Immature natural killer cell (primary cell): ENCODE measurements at regions not wholly inside any gene's neighbourhood (a gene's known extent, or its start where the extent isn't known, plus 50 kb on each side); places are given as distances from the start of the nearest gene placed in this dataset.
"Not testable (repeated sequence)": the region's sequence is repeated elsewhere in the genome, so short reads cannot be mapped to it uniquely, and the experiment has no call there.

Experiments used
- DNase-seq, 3 donors: peaks; one replicate each; pipeline ENCODE4 v3.0.0; 2022; ENCODE audit warnings: mixed read lengths in 1 of 3
- H3K27ac Mint-ChIP-seq, 6 donors: one replicate each; pipeline ENCODE4 v1.8.0; 2020; ENCODE audit warnings: mixed read lengths in 6 of 6, mild to moderate bottlenecking in 5 of 6, inconsistent platforms in 4 of 6, moderate library complexity in 3 of 6
- H3K27me3 Mint-ChIP-seq, 3 donors: one replicate each; pipeline ENCODE4 v1.8.0; 2020 to 2021; ENCODE audit warnings: low read depth in 3 of 3, mild to moderate bottlenecking in 3 of 3, mixed read lengths in 3 of 3, moderate library complexity in 3 of 3, inconsistent platforms in 1 of 3
- H3K36me3 Mint-ChIP-seq, 3 donors: one replicate each; pipeline ENCODE4 v1.8.0; 2020; ENCODE audit warnings: mixed read lengths in 3 of 3, inconsistent platforms in 2 of 3, mild to moderate bottlenecking in 2 of 3
- H3K4me1 Mint-ChIP-seq, 2 donors: one replicate each; pipeline ENCODE4 v1.8.0; 2020; ENCODE audit warnings: inconsistent platforms in 2 of 2, mild to moderate bottlenecking in 2 of 2, mixed read lengths in 2 of 2, moderate library complexity in 1 of 2
- H3K4me3 Mint-ChIP-seq, 5 donors: one replicate each; pipeline ENCODE4 v1.8.0; 2020; ENCODE audit warnings: mild to moderate bottlenecking in 5 of 5, mixed read lengths in 5 of 5, inconsistent platforms in 3 of 5, moderate library complexity in 3 of 5
- H3K9me3 Mint-ChIP-seq, 6 donors: one replicate each; pipeline ENCODE4 v1.8.0; 2020; ENCODE audit warnings: mild to moderate bottlenecking in 6 of 6, mixed read lengths in 6 of 6, inconsistent platforms in 4 of 6, moderate library complexity in 3 of 6

DNA sequence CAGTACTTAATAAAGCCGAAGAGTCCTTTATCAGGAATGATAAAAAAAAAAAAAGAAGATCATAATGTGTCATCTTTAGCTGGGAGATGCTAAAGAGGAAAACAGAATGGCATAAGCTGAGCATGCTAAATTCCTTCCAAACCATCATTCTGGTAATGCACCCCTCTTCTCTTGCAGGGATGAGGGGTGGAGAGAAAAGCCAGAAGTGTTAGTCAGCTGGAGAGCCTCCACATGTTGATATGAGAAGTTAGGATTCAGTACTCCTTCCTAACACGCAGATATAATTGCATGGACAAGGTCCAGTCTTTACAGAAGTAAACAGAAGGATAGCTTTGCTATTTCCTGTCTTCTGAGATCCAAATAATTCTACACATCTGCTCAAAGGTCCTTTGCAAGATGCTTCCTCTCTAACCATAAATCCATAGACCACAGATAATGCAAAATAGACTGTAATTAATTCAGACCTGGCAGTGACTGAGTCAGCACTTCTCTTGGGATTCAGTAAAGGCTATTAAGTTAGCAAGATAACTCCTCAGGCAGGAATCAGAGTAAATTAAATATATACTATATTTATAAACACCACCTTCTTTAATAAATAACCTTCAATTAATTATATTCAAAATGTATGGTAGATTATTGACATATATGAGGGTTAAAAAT lies 930.0 kb upstream of the KLHL29 start:
- Mint-ChIP-seq H3K4me1 (no peaks in the 10 kb centered on the region), H3K36me3 (no peaks in the 10 kb centered on the region), H3K27me3 (no peaks in the 10 kb centered on the region), H3K27ac (no peak overlapping the region), H3K4me3 (no peak overlapping the region), H3K9me3 (peaks cover 2 to 29% (median 10%) of the 10 kb centered on the region in 6 donors)
- no peak for DNase-seq

DNA sequence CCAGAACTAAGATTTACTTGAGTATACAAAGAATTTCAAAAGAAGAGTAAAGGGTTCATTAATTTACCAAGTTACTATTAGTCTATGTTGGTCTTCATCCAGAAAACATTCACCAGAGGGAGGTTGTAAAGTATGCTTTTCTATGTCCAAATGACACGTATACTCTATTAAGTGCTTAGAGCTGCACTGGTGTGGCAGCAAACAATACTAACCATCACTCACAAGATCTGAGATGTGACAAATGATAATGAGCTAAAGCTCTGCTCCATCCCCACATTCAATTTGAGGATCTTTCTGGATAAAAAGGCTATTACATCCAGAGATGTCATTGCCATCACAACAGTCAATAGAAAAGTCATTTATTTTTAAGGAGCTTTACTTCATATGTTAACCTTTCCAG lies 926.5 kb upstream of the KLHL29 start:
- no peak overlapping the region for H3K27ac Mint-ChIP-seq
- peaks cover 2 to 23% (median 9%) of the 10 kb centered on the region in 6 donors for H3K9me3 Mint-ChIP-seq
- DNase-seq: no peak
- no peaks in the 10 kb centered on the region for H3K36me3 Mint-ChIP-seq
- H3K4me3 Mint-ChIP-seq: no peak overlapping the region
- H3K27me3 Mint-ChIP-seq: no peaks in the 10 kb centered on the region
- H3K4me1 Mint-ChIP-seq: no peaks in the 10 kb centered on the region

DNA sequence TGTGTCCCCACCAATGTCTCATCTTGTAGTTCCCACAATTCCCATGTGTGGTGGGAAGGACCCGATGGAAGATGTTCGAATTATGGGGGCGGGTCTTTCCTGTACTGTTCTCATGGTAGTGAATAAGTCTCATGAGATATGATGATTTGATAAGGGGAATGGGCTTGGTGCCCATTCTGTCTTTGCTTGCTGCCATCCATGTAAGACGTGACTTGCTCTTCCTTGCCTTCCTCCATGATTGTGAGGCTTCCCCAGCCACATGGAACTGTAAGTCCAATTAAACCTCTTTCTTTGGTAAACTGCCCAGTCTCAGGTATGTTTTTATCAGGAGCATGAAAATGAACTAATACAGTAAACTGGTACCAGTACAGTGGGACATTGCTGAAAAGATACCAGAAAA lies 909.9 kb upstream of the KLHL29 start:
- not testable (repeated sequence) for H3K27me3 Mint-ChIP-seq, DNase-seq, H3K27ac Mint-ChIP-seq, H3K4me3 Mint-ChIP-seq, H3K36me3 Mint-ChIP-seq, H3K4me1 Mint-ChIP-seq
- H3K9me3 Mint-ChIP-seq: peaks cover 7 to 50% (median 20%) of the 10 kb centered on the region in 6 donors

DNA sequence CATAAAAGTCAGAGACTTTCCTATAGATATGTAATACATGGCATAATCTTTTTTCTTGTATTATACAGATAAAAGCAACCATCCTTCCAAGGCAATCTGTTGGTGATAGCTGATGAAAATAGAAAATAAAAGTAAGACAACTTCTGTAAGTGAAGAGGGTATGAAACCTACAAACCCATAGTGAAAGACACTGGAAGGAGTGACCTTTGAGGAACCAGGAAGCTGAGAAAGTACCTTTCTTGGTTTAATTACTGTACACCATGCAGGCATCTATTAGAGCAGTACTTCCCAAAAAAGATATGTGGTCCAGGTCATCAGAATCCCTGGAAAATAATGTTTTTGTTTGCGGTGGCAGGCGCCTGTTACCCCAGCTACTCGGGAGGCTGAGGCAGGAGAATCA lies 906.6 kb upstream of the KLHL29 start:
- no peak for DNase-seq
- no peak overlapping the region for H3K4me3 Mint-ChIP-seq
- H3K36me3 Mint-ChIP-seq: no peaks in the 10 kb centered on the region
- peaks cover 0 to 2% (median 0%) of the 10 kb centered on the region in 3 donors for H3K27me3 Mint-ChIP-seq
- no peaks in the 10 kb centered on the region for H3K4me1 Mint-ChIP-seq
- H3K9me3 Mint-ChIP-seq: peaks cover 10 to 57% (median 21%) of the 10 kb centered on the region in 6 donors
- no peak overlapping the region for H3K27ac Mint-ChIP-seq

DNA sequence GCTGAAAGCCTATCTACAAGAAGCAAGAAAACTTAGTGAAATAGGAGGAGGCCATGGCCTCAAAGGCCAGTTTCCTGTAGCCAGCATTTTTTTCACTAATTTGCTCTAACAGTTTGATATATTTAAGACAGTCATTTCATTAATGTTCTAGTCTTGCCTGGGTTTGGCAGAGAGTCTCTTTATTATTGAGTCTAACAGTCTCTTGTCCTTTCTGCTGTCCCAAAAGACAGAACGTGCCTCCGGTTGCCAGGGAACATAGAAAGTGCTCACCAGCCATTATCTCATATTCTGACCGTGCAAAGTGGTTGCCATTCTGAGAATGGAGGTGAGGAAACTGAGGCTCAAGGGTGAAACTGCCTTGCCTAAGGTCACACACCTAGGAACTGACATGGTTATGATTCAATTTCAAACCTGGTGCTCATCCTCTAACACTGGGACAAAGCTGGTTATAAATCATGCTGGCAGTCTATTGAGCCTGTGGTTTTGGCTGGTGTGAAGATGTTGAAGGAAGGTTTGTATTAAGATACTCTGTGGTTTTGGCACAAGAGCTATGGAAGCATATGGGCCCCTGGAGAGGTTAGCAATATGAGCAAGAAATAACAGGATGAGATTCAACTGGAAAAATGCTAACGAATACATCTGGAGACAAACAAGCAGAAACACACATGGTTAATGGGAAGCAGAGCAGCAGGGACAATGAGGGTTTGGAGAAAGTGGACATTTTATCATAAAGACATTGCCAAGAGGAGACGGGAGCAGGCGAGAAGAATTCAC lies 903.3 kb upstream of the KLHL29 start:
- H3K27me3 Mint-ChIP-seq: peaks cover 0 to 2% (median 0%) of the 10 kb centered on the region in 3 donors
- no peaks in the 10 kb centered on the region for H3K4me1 Mint-ChIP-seq
- no peaks in the 10 kb centered on the region for H3K36me3 Mint-ChIP-seq
- H3K4me3 Mint-ChIP-seq: no peak overlapping the region
- H3K9me3 Mint-ChIP-seq: peaks cover 9 to 53% (median 15%) of the 10 kb centered on the region in 6 donors
- no peak overlapping the region for H3K27ac Mint-ChIP-seq
- DNase-seq: no peak

DNA sequence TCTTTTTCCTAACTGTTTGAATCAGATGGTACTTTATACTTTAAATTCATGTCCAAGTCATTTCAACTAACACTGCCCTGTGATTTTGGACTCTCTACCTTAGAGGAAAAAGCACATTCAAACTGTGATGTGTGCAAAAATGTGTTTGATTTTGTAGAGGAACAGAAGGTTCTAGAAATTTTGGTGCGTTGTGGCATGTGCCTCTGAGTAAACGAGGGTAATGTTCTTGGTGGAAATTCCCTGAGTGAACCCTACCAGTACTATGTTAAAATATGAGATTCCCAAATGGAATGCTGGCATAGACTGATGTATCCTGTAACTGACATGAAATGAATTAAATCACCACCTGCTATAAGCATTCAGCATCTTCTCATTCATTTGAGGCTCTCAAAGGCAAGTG lies 901.9 kb upstream of the KLHL29 start:
- H3K36me3 Mint-ChIP-seq: no peaks in the 10 kb centered on the region
- peaks cover 0 to 2% (median 0%) of the 10 kb centered on the region in 3 donors for H3K27me3 Mint-ChIP-seq
- no peak overlapping the region for H3K4me3 Mint-ChIP-seq
- no peak overlapping the region for H3K27ac Mint-ChIP-seq
- no peak for DNase-seq
- H3K9me3 Mint-ChIP-seq: peaks cover 4 to 50% (median 10%) of the 10 kb centered on the region in 6 donors
- no peaks in the 10 kb centered on the region for H3K4me1 Mint-ChIP-seq

DNA sequence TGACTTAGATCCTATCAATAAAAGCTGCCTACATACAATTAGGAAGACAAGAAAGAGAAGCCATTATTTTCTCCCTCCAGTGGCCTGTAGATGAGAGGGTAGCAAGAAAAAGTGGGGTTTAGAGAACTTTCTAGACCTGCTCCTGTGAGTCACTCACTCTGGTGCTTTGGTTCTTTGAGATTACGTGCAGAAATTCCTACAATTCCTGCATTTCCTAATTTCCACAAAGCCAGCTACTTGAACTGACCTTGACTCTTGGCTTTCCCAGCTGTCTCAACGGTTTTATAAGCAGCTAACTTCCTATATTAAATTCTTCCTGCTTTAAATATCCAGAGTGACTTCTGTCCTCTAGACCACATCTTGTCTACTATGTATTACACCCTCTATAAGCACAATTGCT lies 899.5 kb upstream of the KLHL29 start:
- Mint-ChIP-seq H3K36me3 (no peaks in the 10 kb centered on the region), H3K27me3 (peaks cover 0 to 2% (median 0%) of the 10 kb centered on the region in 3 donors), H3K9me3 (peaks cover 8 to 37% (median 15%) of the 10 kb centered on the region in 6 donors), H3K4me1 (no peaks in the 10 kb centered on the region), H3K27ac (no peak overlapping the region), H3K4me3 (no peak overlapping the region)
- no peak for DNase-seq

DNA sequence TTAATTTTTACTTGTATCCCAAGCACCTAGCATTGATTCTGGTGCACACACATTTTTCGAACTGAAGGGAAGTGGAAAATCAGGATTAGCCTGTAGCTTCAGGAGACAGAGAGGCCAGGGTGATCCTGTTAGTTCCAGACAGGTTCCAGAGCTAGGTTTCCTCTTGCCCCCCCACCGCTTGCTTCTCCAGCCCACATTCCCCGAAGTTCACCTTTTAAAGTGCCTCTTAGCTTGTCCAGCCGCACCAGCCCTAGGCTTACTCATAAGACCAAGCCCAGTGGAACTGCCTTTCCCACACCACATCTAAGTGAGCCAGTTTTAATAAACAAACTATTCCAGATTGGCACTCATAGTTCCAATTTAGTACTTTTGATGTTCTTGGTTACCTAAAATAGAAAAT lies 898.6 kb upstream of the KLHL29 start:
- H3K27ac Mint-ChIP-seq: no peak overlapping the region
- no peaks in the 10 kb centered on the region for H3K36me3 Mint-ChIP-seq

DNA sequence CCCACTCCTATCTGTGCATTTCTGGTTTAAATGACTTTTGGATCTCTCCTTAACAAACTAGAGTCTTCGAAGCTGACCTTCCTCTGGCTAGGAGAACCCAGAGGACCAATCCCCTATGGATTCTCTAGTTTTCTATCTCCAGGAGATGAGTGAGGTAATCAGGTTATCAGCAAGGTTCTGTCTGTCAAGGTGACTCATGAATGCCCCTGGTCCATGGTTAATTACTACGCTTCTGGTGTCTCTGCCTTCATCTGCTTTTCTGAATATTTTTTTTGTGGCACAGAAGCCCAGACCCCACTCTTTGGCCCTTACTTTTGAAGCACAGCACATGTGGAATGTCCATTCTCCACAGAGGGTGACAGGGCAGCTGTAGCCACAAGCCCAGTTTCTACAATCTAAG lies 897.9 kb upstream of the KLHL29 start:
- Mint-ChIP-seq H3K27ac (no peak overlapping the region), H3K9me3 (peaks cover 5 to 41% (median 15%) of the 10 kb centered on the region in 6 donors), H3K4me1 (no peaks in the 10 kb centered on the region), H3K36me3 (no peaks in the 10 kb centered on the region), H3K4me3 (no peak overlapping the region), H3K27me3 (peaks cover 0 to under 1% (median 0%) of the 10 kb centered on the region in 3 donors)
- no peak for DNase-seq

More for the DNA sequence above, 898.6 kb upstream of the KLHL29 start:
- Mint-ChIP-seq H3K27me3 (peaks cover 0 to 2% (median 0%) of the 10 kb centered on the region in 3 donors), H3K4me3 (no peak overlapping the region), H3K4me1 (no peaks in the 10 kb centered on the region), H3K9me3 (peaks cover 5 to 38% (median 15%) of the 10 kb centered on the region in 6 donors)
- DNase-seq: no peak

DNA sequence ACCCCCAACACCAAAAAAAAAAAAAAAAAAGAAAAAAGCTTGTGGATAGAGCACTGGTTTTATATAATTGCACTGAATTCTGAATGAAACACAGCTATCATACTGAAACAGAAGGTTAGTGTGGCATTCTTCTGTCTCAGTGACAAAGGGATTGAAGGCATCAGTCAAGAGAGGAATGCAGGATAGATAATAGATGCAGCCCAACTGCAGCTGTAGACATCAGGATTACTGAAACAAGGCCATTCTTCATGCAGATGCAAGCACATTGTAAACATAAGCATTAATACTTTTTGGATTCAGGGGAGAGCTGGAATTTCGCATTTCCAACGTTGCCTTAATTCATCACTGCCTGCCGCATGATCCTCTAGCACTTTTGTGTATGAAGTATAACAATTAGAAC lies 897.4 kb upstream of the KLHL29 start:
- DNase-seq: no peak
- Mint-ChIP-seq H3K4me1 (no peaks in the 10 kb centered on the region), H3K27me3 (no peaks in the 10 kb centered on the region), H3K9me3 (peaks cover 5 to 40% (median 14%) of the 10 kb centered on the region in 6 donors), H3K27ac (no peak overlapping the region), H3K4me3 (no peak overlapping the region), H3K36me3 (no peaks in the 10 kb centered on the region)

DNA sequence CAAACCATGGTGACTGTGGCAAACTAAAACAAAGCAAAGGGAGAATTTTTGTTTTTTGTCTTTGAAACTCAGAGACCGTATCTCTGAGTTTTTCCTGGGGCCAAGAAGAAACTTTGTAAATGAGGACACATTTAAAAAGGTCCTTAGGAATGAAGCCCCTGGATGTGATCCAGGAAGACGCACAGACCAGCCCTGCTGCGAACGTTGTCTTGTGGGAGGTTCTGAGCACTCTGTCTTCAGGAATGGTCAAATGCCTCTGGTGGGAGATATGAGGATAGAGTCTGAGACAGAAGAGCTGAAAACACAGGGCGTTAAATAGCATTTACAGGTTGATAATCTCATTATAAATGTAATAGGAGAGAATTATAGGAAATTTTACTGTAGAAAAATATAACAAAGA lies 893.5 kb upstream of the KLHL29 start:
- no peak for DNase-seq
- H3K36me3 Mint-ChIP-seq: no peaks in the 10 kb centered on the region
- H3K27me3 Mint-ChIP-seq: no peaks in the 10 kb centered on the region
- no peaks in the 10 kb centered on the region for H3K4me1 Mint-ChIP-seq
- peaks cover 4 to 59% (median 17%) of the 10 kb centered on the region in 6 donors for H3K9me3 Mint-ChIP-seq
- no peak overlapping the region for H3K27ac Mint-ChIP-seq
- H3K4me3 Mint-ChIP-seq: no peak overlapping the region

DNA sequence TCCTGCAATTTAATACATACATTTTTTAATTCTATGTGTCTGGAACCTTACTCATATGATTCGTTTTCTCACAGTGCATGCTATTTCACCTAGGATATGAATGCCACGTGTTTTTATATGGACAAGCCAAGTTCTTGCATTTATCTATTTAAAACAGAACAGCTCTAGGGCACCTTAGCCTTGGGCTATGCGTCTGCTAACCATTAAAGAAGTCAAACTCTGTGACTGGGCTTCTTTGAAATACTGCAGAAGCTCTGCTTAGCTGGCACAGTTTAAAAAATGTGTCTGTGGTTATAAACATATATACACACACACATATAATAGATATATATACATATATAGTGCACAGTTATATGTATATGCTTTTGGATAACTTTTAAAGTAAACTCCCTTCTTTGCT lies 890.8 kb upstream of the KLHL29 start:
- no peak for DNase-seq
- no peak overlapping the region for H3K27ac Mint-ChIP-seq
- H3K27me3 Mint-ChIP-seq: no peaks in the 10 kb centered on the region
- peaks cover 8 to 63% (median 20%) of the 10 kb centered on the region in 6 donors for H3K9me3 Mint-ChIP-seq
- no peaks in the 10 kb centered on the region for H3K4me1 Mint-ChIP-seq
- no peak overlapping the region for H3K4me3 Mint-ChIP-seq
- peaks cover 0 to 4% (median 0%) of the 10 kb centered on the region in 3 donors for H3K36me3 Mint-ChIP-seq

DNA sequence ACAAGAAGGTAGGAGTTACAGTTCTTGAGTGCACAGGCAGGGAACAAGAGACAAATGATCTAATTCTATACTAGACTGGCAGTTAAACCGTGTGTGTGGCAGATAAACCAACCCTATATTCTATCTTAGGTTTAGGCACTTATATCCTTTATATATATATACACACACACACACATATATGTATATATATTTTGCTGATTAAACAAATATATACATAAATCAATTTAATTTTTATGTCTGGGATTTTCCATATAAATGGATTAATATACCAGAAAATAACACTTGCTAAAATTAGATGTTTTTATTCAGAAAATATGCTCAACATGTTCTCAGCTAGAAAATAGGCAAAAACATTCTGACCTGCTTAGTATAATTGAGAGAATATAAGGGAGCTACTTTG lies 887.9 kb upstream of the KLHL29 start:
- Mint-ChIP-seq H3K9me3 (peaks cover 13 to 50% (median 19%) of the 10 kb centered on the region in 6 donors), H3K27ac (no peak overlapping the region), H3K4me1 (no peaks in the 10 kb centered on the region), H3K4me3 (no peak overlapping the region), H3K36me3 (peaks cover 0 to 5% (median 0%) of the 10 kb centered on the region in 3 donors), H3K27me3 (peaks cover 0 to 4% (median 0%) of the 10 kb centered on the region in 3 donors)
- DNase-seq: no peak

DNA sequence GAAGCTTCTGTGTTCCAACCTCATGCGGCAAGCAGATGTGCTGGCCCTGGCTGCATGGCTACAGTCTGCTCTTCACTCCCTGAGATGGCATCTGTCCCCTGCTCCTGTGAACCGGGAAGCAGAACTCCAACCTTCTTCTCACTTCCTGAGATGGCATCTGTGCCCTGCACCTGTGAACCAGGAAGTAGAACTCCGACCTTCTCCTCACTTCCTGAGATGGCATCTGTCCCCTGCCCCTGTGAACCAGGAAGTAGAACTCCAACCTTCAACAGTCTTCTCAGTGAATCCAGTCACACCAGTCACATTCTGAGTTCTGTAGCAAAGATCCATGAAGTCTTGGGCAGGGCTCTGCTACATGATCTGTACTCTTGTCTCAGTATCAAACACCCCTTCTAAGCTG lies 887.2 kb upstream of the KLHL29 start:
- Mint-ChIP-seq H3K36me3 (peaks cover 0 to 5% (median 0%) of the 10 kb centered on the region in 3 donors), H3K4me3 (no peak overlapping the region), H3K27ac (no peak overlapping the region), H3K4me1 (no peaks in the 10 kb centered on the region), H3K27me3 (peaks cover 0 to 4% (median 0%) of the 10 kb centered on the region in 3 donors), H3K9me3 (peaks cover 14 to 53% (median 19%) of the 10 kb centered on the region in 6 donors)
- DNase-seq: no peak
